Duodenal mucosa (tissue), 2 donors: ENCODE measurements at regions not wholly inside any gene's neighbourhood (a gene's known extent, or its start where the extent isn't known, plus 50 kb on each side); places are given as distances from the start of the nearest gene placed in this dataset.

Source experiments
- H3K27ac ChIP-seq: one replicate; pipeline ENCODE4 v1.7.0; 2013; ENCODE audit warnings: low read depth, low read length
- H3K27me3 ChIP-seq, 2 donors: one replicate each; pipeline ENCODE4 v1.7.0; 2013; ENCODE audit warnings: low read length in 2 of 2, control low read depth in 1 of 2; ENCODE audit not compliant: insufficient read depth in 2 of 2, control insufficient read depth in 1 of 2
- H3K36me3 ChIP-seq, 2 donors: one replicate each; pipeline ENCODE4 v1.7.0; 2013; ENCODE audit warnings: low read length in 2 of 2, control low read depth in 1 of 2; ENCODE audit not compliant: insufficient read depth in 2 of 2, control insufficient read depth in 1 of 2
- H3K4me1 ChIP-seq, 2 donors: one replicate each; pipeline ENCODE4 v1.7.0; 2013; ENCODE audit warnings: low read length in 2 of 2, control low read depth in 1 of 2; ENCODE audit not compliant: insufficient read depth in 2 of 2, control insufficient read depth in 1 of 2
- H3K4me3 ChIP-seq, 2 donors: one replicate each; pipeline ENCODE4 v1.7.0; 2013; ENCODE audit warnings: low read length in 2 of 2, low read depth in 1 of 2
- H3K9ac ChIP-seq, 2 donors: one replicate each; pipeline ENCODE4 v1.7.0; 2013; ENCODE audit warnings: low read length in 2 of 2, low read depth in 1 of 2
- H3K9me3 ChIP-seq, 2 donors: one replicate each; pipeline ENCODE4 v1.7.0; 2013; ENCODE audit warnings: low read length in 2 of 2, control low read depth in 1 of 2; ENCODE audit not compliant: control insufficient read depth in 1 of 2

GRCh38 chr13:109869312-109870237 is 83.2 kb upstream of the IRS2 start:
- H3K27me3 ChIP-seq, result no peaks in the 10 kb centered on the region
- peak overlapping the region; percentile 48 to 62 for H3K4me3 ChIP-seq
- H3K36me3 ChIP-seq, result no peaks in the 10 kb centered on the region
- H3K9ac ChIP-seq, result peak overlapping the region in 1 of 2 donors; percentile 9
- no peak overlapping the region for H3K27ac ChIP-seq
- H3K9me3 ChIP-seq, result no peaks in the 10 kb centered on the region
- H3K4me1 ChIP-seq, result peaks cover 27 to 38% of the 10 kb centered on the region in 2 donors

GRCh38 chr13:109868578-109869311 is 82.4 kb upstream of the IRS2 start:
- Histone ChIP-seq H3K27ac (no peak overlapping the region), H3K27me3 (no peaks in the 10 kb centered on the region), H3K9ac (no peak overlapping the region), H3K4me1 (peaks cover 24 to 34% of the 10 kb centered on the region in 2 donors), H3K4me3 (peak overlapping the region; percentile 48 to 62), H3K9me3 (no peaks in the 10 kb centered on the region), H3K36me3 (no peaks in the 10 kb centered on the region)

GRCh38 chr13:109867766-109868165 is 81.4 kb upstream of the IRS2 start:
- Histone ChIP-seq H3K9me3 (no peaks in the 10 kb centered on the region), H3K36me3 (no peaks in the 10 kb centered on the region), H3K4me1 (peaks cover 24 to 34% of the 10 kb centered on the region in 2 donors), H3K27ac (no peak overlapping the region), H3K9ac (no peak overlapping the region), H3K27me3 (no peaks in the 10 kb centered on the region), H3K4me3 (no peak overlapping the region)

- H3K36me3 ChIP-seq, result no peaks in the 10 kb centered on the region
- peaks cover 0 to 2% of the 10 kb centered on the region in 2 donors for H3K4me1 ChIP-seq
- H3K9me3 ChIP-seq, result no peaks in the 10 kb centered on the region
- no peak overlapping the region for H3K9ac ChIP-seq
- H3K4me3 ChIP-seq, result no peak overlapping the region
- no peaks in the 10 kb centered on the region for H3K27me3 ChIP-seq
- H3K27ac ChIP-seq, result no peak overlapping the region
Observed at GRCh38 chr13:109862627-109863026, 76.2 kb upstream of the IRS2 start.

GRCh38 chr13:109859898-109860297 is 73.5 kb upstream of the IRS2 start:
- no peaks in the 10 kb centered on the region for H3K36me3 ChIP-seq
- H3K9ac ChIP-seq, result no peak overlapping the region
- H3K27me3 ChIP-seq, result no peaks in the 10 kb centered on the region
- no peak overlapping the region for H3K27ac ChIP-seq
- H3K4me3 ChIP-seq, result no peak overlapping the region
- no peaks in the 10 kb centered on the region for H3K9me3 ChIP-seq
- no peaks in the 10 kb centered on the region for H3K4me1 ChIP-seq

GRCh38 chr13:109859216-109859835 is 72.9 kb upstream of the IRS2 start:
- no peak overlapping the region for H3K4me3 ChIP-seq
- H3K9me3 ChIP-seq, result no peaks in the 10 kb centered on the region
- H3K9ac ChIP-seq, result no peak overlapping the region
- H3K36me3 ChIP-seq, result no peaks in the 10 kb centered on the region
- H3K27ac ChIP-seq, result no peak overlapping the region
- H3K27me3 ChIP-seq, result no peaks in the 10 kb centered on the region
- H3K4me1 ChIP-seq, result no peaks in the 10 kb centered on the region

- Histone ChIP-seq H3K27me3 (no peaks in the 10 kb centered on the region), H3K9me3 (no peaks in the 10 kb centered on the region), H3K4me3 (no peak overlapping the region), H3K27ac (no peak overlapping the region), H3K36me3 (no peaks in the 10 kb centered on the region), H3K4me1 (no peaks in the 10 kb centered on the region), H3K9ac (no peak overlapping the region)
Observed at GRCh38 chr13:109858319-109858718, 71.9 kb upstream of the IRS2 start.

- Histone ChIP-seq H3K27ac (no peak overlapping the region), H3K36me3 (no peaks in the 10 kb centered on the region), H3K27me3 (no peaks in the 10 kb centered on the region), H3K4me1 (no peaks in the 10 kb centered on the region), H3K9me3 (no peaks in the 10 kb centered on the region), H3K4me3 (no peak overlapping the region), H3K9ac (no peak overlapping the region)
Observed at GRCh38 chr13:109857803-109858202, 71.4 kb upstream of the IRS2 start.

GRCh38 chr13:109857325-109857724 is 70.9 kb upstream of the IRS2 start:
- no peaks in the 10 kb centered on the region for H3K4me1 ChIP-seq
- H3K27me3 ChIP-seq, result no peaks in the 10 kb centered on the region
- H3K27ac ChIP-seq, result no peak overlapping the region
- H3K4me3 ChIP-seq, result no peak overlapping the region
- no peak overlapping the region for H3K9ac ChIP-seq
- H3K9me3 ChIP-seq, result no peaks in the 10 kb centered on the region
- H3K36me3 ChIP-seq, result no peaks in the 10 kb centered on the region

GRCh38 chr13:109856350-109856749 is 70.0 kb upstream of the IRS2 start:
- Histone ChIP-seq H3K36me3 (no peaks in the 10 kb centered on the region), H3K9ac (no peak overlapping the region), H3K4me1 (no peaks in the 10 kb centered on the region), H3K4me3 (no peak overlapping the region), H3K9me3 (no peaks in the 10 kb centered on the region), H3K27me3 (no peaks in the 10 kb centered on the region), H3K27ac (no peak overlapping the region)
